RPMI8226 (cell line): ENCODE measurements at regions not wholly inside any gene's neighbourhood (a gene's known extent, or its start where the extent isn't known, plus 50 kb on each side); places are given as distances from the start of the nearest gene placed in this dataset.

ENCODE experiments used
- DNase-seq: peaks from one replicate; pipeline ENCODE4 v3.0.0-alpha.2; 2015

DNA sequence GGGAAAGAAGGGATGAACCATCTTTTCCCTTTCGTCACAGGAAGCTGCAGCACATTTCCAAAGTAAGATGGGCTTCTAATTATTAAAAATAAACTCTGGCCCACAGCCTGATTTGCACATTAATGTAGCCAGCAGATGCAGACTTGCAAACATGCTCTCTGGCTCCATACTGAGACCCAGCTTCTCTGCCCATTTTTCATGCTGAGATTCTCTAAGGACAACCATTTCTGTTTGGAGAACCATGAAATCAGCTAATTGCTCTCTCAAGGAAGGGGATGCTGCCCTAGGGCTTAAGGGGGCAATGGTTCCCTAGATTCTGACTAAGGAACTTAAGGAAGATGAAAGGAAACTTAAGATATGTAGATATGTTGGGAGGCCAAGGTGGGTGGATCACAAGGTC lies 63.0 kb upstream of the CES5A start:
- DNase-seq: no peak

DNA sequence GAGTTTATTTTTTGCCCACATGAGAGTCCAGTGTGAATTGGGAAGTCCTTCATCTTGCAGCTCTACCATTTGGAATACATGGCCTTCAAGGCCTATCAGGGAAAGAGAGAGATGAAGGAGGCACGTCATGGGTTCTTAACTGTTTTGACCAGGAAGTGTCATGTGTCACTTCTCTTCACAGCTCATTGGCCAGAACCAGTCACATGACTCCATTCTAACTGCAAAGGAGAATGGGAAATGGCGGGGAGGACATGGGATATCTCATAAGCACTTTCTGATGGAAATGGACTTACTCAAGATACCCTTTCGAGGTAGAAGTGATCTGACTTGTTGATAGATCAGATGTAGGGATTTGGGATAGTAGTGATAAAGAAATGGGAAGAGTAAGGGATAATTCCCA lies 57.9 kb upstream of the CES5A start:
- DNase-seq: no peak

DNA sequence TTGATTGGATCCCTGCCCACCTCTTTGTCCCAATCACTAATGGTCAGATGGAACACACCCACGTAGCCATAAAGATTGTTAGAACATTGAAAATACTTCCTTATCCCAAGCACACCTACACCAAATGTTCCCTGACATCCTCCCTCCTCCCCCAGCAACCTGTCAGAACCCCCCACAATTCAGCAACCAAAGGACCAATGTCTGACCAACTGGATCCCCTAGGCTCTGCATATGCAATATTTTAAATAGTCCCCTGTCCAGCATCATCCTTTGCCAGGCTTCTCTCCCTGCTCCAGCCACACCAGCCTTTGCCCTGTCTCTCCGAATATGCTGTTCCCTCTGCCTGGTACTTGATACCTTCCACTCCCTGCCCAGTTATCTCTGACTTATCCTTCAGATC lies 54.9 kb upstream of the CES5A start:
- DNase-seq: no peak

DNA sequence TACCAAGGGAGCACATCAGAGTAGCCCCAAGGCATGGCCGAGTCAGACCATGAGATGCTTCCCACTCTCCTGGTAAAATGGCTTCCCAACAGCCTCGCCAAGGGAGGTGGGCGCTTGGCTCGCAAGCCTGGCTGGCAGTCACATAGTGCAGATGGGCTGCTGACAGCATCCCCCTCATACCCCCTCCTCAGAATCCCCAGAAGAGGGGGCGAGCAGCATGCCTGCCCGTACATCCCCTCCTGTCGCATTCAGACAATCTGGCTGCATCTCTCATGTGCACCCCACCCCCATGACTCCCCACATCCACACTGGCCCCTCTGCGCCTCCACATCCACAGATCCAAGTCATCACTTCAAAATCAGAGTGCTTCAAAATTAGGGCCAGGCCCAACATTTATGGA lies 54.0 kb upstream of the CES5A start:
- no peak for DNase-seq

DNA sequence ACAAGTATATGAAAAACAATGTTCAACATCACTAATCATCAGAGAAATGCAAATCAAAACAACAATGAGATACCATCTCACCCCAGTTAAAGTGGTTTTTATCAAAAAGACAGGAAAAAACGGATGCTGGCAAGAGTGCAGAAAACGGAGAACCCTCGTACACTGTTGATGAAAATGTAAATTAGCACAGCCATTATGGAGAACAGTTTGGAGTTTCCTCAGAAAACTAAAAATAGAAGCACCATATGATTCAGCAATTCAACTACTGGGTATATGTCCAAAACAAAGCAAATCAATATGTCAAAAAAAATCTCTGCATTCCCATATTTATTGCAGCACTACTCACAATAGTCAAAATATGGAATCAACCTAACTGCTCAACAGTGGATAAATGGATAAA lies 50.1 kb upstream of the CES5A start:
- no peak for DNase-seq
